COLO829 (cell line): ENCODE measurements at regions not wholly inside any gene's neighbourhood (a gene's known extent, or its start where the extent isn't known, plus 50 kb on each side); places are given as distances from the start of the nearest gene placed in this dataset.

Experiments used
- DNase-seq: peaks from one replicate; pipeline ENCODE4 v3.0.0; 2012; ENCODE audit warnings: low spot score

DNA sequence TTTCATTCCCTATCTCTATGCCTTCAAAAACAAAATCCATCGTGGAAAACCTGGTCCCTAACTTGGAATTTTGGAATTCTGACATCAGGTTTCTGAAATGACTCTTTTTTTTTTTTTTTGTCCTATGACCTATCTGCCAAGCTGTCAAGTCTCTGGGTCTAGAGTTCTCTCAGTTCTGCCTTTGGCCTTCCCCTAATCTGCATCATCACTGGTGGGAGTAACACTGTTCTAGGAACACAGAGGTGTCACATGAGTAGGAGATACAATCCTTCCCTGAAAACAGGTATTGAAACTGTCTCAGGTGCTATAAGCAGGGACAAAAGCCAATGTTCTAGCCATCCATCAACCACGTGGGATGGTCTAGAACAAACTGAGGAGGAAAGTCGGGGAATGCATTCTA, 142.0 kb upstream of the ATP1B1 start:
- DNase-seq = no peak

DNA sequence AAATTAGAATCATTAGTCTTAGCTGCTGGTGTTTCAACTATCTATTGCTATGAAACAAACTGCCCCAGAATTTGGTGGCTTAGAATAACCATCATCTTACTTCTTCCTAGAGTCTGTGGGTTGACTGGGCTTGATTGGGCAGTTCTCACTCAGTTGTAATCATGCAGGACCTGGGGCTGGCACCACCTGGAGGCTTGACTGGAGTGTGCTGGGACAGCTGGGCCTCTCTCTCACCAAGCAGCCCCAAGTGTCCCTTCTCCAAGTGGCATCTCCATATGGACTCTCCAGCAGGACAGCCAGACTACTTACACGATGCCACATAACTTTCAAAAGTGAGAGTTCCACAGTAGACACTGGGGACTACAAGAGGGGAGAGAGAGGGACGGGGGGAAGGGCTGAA, 140.3 kb upstream of the ATP1B1 start:
- no peak for DNase-seq

DNA sequence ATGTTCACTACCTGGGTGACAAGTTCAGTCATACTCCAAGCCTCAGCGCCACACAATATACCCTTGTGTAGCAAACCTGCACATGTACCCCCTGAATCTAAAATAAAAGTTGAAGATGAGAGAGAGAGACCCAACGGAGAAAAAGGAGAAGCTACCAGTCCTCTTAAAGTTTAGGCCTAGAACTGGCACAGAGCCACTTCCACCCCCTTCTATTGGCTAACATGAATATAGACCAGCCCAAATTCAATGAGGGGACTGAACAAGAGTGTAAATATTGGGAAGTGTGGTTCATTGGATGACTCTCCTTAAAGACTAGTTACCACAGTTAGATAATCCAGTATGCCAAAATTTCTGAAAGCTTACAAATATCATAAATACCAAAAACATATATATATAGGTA, 139.9 kb upstream of the ATP1B1 start:
- no peak for DNase-seq

DNA sequence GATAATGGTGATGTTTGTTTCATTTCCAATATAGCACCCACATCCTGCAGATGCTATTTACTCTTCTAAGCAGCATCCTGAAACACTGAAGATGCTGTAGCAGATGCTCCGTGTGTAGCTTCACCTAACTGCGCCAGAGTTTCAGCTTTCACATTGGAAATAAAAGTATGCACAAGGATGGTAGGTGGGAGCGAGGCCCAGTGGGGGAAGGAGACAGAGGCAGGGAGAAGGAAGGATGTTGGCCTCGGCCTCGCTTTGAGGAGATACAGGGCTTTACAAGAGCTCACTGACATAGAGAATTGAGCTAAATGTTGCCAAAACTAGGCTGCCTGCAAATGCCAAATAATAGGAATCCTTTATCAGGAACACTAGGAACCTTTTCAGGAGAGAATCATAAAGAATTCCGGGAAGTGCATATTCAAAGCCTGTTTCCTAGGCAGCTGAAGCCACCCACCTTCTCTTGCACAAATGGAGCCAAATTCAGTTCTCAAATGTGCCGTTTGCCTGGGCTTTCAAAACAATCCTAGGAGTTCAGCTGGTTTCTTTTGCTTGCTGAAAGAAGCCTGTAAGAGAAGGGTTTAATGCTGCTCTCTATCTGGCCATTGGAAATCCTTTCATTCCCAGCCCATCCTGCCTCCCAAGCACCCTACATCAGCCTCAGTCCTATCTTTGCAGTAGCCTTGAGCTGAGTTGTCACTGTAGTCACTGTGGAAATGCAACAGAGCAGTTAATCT, 135.4 kb upstream of the ATP1B1 start:
- DNase-seq = no peak

DNA sequence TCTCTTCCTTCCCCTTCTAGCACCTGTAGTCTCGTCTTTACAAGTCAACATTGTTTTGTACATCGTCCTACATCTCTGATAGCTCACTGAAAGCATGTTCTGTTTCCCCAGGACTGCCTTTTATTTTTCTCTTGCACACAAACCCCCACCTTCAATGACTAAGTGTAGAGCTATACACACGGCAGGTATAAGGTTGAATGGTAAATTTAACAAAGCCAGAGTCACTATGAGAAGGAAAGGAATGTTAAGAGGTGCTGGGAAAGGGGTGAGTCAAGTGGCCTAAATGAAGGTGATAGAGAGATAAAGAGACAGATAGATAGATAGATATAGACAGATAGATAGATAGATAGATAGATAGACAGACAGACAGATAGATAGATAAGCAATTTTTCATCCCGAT, 134.3 kb upstream of the ATP1B1 start:
- no peak for DNase-seq

DNA sequence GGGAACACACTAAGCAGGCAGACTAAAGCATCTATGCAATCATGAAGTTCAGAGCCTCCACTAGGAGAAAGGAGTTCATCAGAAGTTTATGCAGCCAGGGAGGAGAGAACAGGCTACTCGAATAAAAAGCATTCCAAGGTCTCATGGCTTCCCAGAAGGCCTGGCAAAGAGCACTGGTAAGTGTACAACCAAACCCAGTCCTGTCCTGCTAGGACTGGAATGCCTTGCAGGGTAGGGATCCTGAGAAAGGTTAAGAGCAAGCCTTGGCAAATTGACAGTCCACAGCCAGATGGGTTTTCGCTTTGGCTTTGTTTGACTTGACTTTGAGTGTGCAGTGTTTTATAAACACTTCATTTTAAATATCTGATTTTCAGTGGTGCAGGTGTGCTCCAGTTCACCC, 133.6 kb upstream of the ATP1B1 start:
- no peak for DNase-seq

DNA sequence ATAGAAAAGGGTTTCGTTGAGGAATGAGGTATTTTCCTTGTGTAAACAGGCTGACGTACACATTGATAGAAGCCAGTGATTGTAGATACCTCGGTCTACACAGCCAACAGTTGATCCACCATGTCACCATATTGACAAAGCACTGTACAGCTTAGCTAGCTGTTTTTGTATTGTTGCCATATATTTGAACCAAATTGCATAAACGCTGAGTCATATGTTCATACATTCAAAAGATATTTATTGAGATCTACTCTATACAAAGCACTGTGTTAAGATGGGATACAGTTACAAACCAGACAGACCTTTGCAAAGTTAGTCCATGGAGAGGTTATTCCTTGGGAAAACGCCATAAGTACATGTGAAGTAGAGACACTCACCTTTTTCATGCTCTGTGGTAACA, 132.4 kb upstream of the ATP1B1 start:
- DNase-seq = no peak

DNA sequence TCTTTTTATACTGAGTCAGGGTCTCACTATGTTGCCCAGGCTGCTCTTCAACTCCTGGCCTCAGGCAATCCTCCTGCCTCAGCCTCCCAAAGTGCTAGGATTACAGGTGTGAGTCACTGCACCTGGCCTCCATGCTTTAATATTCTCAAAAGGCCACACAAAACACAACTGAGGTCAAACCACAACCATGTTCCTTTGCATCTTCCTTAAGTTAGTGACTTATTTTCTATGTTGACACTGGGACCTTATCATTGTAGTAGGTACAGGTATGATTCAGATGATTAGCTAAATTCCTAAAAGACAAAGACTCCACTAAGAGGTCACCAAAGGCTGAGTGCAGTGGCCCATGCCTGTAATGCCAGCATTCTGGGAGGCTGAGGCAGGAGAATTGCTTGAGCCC, 131.9 kb upstream of the ATP1B1 start:
- no peak for DNase-seq

DNA sequence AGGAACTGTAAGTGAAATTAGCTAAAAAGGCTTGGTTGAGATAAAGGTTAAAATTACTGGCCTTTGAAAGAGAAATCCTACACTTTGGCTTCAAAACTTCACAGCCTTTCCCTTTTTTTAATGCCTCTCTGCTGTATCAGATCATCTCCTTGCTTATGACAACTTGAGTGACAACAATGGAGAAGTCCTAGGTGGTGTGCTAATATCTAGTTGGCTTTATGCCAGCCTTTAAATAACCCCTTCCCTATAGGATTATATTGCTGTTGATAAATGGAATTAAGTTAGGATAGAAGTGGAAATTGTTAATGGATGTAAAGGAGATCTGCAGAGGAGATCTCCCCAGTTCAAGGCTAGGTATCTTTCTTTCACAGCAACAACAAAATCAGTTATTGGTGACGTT, 130.2 kb upstream of the ATP1B1 start:
- no peak for DNase-seq

DNA sequence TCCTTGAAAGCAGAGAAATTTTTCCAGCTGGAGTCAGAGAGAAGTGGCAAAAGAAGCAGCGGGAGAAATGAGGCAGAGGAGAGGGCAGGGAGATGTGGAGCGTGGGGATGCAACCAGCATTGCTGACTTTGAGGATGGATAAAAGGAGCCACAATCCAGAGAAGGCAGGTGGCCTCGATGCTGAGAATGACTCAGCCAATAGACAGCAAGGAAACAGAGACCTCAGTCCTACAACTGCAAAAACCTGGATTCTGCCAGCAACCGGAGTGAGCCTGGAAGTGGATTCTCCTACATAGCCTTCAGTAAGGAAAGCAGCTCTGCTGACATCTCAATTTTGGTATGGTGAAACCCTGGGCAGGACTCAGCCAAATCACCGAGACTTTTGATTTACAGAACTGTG, 128.9 kb upstream of the ATP1B1 start:
- no peak for DNase-seq

DNA sequence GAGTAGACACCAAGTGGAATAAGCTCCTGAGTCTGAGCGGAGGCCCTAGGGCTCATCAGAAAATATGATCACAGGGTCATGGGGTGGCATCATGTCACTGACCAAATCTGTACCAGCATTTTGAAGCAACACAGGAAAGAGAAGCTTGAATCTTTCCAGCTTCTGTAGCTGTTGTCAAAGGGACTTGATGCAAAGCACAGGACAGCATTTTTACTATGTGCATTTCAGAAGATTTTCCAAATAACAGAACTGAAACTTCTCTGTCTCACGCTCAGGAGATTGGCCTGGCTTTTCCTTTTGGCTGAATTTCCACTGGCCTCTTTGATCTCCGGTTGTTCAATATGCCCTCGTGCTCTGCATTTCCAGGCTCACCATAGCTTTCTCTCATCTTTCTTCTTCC, 127.2 kb upstream of the ATP1B1 start:
- DNase-seq = no peak

DNA sequence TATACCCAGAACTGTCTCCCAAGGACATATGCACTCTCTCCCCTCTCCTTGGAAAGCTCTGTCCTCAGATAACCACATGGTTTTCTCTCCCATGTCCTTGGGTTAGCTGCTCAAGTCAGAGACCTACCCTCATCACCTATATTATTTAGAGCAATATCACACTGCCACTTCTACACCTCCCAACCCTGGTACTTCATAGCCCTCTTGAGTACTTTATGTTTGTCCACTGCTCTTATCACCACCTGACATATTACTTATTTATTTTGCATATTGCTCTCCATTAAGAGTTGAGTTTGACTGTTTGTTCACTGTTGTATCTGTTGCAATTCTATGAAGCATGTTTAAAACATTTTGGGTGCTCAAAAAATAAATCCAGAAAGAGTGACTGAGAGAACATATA, 126.3 kb upstream of the ATP1B1 start:
- no peak for DNase-seq

DNA sequence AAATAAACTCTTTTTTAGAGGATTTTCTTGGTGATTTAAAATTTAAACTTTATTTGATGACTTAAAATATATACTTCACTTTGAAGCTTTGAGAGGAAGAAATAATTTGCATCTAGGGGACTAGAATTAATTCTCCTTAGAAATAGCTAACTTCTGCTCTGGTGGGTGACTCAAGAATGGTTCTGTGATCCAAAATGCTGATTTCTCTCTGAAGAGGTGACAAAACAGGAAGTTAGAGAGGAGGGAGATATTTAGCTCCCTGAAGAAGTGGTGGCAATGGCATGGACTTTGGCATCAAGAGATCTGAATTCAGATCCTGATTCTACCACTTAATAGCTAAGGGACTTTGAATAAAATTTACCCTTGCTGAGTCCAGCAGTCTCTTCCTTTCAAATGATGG, 125.8 kb upstream of the ATP1B1 start:
- DNase-seq = no peak

DNA sequence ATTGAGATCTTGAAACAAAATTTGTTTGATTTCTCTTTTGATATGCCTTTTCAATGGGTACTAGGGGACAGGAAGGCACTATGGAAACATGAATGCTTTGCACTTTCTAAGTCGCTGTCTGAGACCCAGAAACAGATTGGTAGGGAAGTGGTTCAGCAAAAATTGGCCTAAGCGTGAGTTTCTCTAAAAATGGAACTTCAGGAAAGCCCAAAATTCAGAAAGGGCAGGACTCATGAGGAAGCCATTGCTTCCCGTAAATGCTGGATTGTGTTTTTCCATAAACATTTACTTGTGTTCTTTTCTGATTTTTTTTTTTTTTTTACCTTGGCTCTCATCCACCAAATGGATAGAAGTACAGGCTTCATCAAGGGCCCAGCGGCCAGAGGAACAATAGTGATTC, 123.7 kb upstream of the ATP1B1 start:
- DNase-seq = no peak

DNA sequence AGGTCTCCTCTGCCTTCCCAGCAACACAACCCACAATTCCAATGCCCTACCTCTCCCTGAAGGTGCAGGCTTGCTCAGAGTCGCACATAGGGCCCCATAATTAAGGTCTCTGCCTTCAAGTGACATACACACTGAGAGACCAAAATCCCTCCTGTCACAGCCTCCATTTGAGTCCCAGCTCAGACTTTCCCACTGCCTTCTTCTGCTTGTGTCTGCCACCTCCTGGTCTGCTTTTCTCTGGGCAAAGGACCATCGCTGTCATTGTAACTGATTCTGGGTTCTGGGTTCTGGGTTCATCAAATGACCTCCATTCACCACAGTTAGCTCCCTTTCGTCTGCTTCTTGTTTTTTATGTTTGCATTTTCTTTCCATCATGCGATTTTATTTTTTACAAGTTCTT, 119.2 kb upstream of the ATP1B1 start:
- DNase-seq = no peak

DNA sequence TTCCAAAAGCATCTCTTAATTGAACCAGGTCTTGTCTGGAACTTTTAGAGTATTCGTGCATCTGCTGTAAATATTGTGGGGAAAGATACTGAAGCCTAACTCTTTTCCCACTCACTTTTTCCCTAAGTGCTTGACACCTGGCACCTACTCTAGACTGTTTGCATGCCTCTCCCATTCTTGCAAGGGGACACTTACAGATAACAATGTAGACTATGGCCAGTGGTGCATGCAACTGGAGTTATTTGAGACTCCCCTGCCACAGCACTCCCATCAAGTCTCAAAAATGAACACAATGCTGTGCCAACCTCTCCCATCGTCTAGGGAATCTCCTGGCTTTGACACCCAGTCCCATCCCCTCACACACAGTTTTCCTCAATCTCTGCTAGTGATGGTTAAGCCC, 118.6 kb upstream of the ATP1B1 start:
- no peak for DNase-seq

DNA sequence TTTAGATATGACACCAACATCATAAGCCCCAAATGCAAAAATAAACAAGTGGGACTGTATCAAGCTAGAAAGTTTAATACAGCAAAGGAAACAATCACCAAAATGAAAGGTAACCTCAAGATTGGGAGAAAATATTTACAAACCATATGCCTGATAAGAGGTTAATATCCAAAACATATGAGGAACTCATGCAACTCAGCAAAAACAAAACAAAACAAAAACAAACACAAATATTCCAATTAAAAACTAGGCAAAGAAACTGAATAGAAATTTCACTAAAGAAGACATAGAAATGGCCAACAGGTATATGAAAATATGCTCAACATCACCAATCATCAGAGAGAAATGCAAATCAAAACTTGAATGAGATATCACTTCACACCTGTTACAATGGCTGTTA, 116.5 kb upstream of the ATP1B1 start:
- no peak for DNase-seq

DNA sequence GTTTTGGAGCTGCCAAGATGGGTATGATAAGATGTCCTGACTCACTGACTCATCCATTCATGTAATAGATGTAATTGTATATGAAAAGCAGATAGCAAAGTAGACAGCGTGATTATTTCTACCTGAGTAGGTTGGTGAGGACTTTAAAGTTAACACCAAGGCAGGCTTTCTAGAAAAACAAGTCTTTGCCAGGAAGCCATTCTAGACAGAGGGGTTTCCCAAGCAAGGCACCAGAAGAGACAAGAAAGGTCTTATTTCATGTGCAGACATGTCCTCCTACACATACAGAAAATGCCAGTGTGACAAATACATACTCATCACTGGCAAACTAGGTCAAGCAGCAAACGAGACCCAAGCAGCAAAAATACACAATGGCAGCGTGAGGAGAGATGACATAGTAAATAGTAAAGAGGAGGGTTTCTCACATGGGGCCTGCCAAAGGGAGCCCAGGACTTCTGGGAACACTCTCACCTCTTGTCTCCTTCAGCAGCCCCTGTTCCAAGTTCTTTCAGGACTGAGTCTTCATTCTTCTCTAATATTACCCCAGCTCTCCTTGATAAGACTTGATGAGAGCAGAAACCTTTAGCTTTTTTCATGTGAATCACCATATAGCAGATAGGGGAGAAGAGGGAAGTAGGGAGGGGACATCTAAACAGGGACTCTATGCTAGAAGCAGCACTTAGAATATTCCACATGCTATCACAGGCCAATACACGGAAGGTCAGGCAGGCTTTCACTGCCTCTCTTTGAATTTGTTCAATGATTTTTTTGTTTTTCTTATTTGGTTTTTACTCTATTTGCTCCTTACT, 114.6 kb upstream of the ATP1B1 start:
- DNase-seq = no peak

DNA sequence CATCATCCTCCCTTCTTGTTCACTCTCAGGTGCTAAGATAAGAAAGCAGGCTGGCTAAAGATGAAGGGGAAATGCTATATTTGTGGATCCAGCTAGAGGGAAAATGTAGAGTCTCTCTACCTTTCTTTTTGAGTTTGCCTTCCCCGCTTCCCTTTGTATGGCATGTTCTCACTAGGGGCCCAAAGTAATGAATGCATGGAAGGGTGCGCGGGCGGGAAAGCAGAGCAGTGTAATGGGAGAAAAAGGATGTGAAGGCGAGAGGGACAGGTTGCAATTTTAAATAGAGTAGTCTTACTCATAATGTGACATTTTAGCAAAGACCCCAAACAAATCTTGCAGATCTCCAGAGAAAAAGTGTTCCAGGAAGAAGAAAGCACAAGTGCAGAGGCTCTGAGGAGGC, 105.1 kb upstream of the ATP1B1 start:
- DNase-seq = no peak

DNA sequence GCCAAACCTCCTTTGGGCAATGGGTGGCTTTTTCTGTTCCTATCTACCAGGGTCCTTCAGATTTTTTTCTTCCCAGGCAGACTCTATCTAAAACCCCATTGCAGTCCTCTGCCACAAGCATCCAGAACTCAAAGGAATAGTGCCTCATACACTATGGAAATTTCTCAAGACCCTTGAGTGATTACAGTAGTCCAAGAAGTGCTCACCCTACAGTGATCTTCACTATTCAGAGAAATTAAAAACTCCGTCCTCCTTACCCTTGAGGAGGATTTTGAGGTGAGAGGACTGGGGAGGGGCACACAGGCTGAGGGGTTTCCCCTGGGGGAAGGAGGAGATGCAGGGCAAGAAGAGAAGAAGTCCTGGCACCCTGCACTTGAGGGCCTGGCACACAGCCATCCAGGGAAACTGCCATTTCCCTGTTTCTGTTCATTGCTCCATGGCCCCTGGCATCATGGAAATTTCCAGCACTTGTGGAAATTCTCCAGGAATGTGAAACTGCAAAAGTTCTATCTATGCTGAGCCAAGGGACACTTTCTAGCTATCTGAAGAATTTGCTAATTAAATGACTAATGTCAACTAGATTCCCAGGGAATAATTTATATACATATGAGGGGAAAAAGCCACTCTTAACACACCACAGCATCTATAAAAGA, 102.5 kb upstream of the ATP1B1 start:
- no peak for DNase-seq

DNA sequence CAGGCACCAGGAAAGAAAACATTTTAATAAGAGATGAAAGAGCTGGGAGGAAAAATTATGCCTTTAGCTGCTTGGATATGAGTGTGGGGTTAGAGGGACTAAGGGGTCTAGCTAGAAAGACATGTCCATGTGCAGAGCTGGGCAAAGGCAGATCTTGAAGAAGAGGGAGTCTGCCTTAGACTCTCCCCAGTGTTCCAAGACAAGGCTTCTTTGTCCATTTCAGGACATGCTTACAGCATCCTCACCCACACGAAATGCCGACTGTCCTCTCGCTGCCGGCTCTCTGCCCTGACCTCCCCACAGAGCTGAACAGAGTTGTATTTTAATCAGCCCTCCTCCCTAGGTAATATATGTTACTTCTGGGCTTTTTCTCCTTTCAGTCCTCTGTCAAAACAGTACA, 100.7 kb upstream of the ATP1B1 start:
- peak; percentile 69 for DNase-seq

DNA sequence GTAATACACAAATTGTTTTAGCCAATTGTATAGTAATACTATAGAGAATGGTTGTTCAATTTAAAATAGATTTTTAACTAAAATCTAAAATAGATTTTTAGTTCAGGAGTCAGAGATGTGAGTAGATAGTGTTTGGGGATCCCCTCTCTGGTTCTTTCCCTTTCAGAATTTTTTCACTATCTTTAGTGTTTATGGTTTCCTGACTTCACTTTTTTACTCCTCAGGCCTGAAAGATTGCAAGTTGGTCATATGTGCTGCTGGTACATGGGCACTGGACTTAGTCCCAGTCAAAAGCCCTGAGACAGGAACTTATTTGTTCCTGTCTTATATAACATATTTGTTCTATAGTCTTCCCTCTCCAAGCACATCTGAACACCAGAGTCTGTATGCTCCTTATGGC, 96.8 kb upstream of the ATP1B1 start:
- no peak for DNase-seq

DNA sequence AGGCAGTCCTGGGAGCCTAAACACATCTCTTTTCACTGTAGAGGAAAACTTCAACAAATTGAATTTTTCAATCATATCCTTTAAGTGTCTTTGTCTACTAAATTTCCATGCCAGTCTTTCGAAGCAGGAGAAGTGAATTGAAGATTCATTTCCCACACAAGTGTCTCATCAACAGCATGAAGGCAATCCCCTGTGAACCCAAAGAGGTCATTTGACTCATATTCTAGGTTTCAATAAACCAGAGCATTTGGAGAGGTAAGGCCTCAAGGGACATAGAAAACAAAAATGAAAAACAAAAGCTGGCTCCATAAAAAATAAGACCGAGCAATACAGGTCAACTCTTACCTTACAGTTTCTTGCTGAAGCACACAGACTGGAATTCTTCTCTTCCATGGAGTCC, 94.1 kb upstream of the ATP1B1 start:
- DNase-seq = no peak
